Esophagus muscularis mucosa (tissue), 4 donors: ENCODE measurements at regions not wholly inside any gene's neighbourhood (a gene's known extent, or its start where the extent isn't known, plus 50 kb on each side); places are given as distances from the start of the nearest gene placed in this dataset.
"Not testable (repeated sequence)": the region's sequence is repeated elsewhere in the genome, so short reads cannot be mapped to it uniquely, and the experiment has no call there.

Source experiments
- DNase-seq: peaks from one replicate; pipeline ENCODE4 v3.0.0-alpha.2; 2017; ENCODE audit errors: extremely low spot score
- H3K27ac ChIP-seq, 4 donors: fragments of 200-600 bp; sonication (generic); replicated peaks in 1 of 4; 1 replicate in 3 of 4; 2 replicates in 1 of 4; pipeline ENCODE4 v1.5.1; 2016 to 2019; ENCODE audit warnings: mild to moderate bottlenecking in 1 of 4
- H3K27me3 ChIP-seq, 4 donors: fragments of 200-600 bp; sonication (generic); one replicate each; pipeline versions ENCODE4 v1.5.1 to v1.6.0; 2016 to 2019
- H3K36me3 ChIP-seq, 4 donors: fragments of 200-600 bp; sonication (generic); one replicate each; pipeline ENCODE4 v1.5.1; 2016 to 2019
- H3K4me1 ChIP-seq, 4 donors: fragments of 200-600 bp; sonication (generic); one replicate each; pipeline ENCODE4 v1.5.1; 2016 to 2019
- H3K4me3 ChIP-seq, 4 donors: fragments of 200-600 bp; sonication (generic); 1 replicate in 2 of 4; 2 replicates in 2 of 4; pipeline ENCODE4 v1.5.1; 2016 to 2019; ENCODE audit warnings: mild to moderate bottlenecking in 4 of 4, moderate library complexity in 1 of 4
- H3K9me3 ChIP-seq, 4 donors: fragments of 200-600 bp; sonication (generic); 1 replicate in 3 of 4; 2 replicates in 1 of 4; pipeline ENCODE4 v1.5.1; 2016 to 2019
- CTCF ChIP-seq, 3 experiments: fragments of 200-600 bp in 2 of 3; fragments of 450-650 bp in 1 of 3; sonication (generic) in 2 of 3; IDR thresholded peaks; one replicate each; pipeline ENCODE4 v1.5.1; 2017 to 2019; ENCODE audit warnings: antibody characterized with exemption in 3 of 3, mild to moderate bottlenecking in 2 of 3, moderate library complexity in 1 of 3
- EP300 ChIP-seq: sonication (generic); formaldehyde crosslinking; IDR thresholded peaks from one replicate; pipeline ENCODE4 v1.6.1; 2017; ENCODE audit warnings: antibody characterized with exemption
- POLR2A ChIP-seq: fragments of 450-650 bp; IDR thresholded peaks from one replicate; pipeline ENCODE4 v1.6.1; 2017; ENCODE audit warnings: antibody characterized with exemption, moderate library complexity, mild to moderate bottlenecking, low read depth
- POLR2AphosphoS5 ChIP-seq, 2 donors: sonication (generic); formaldehyde crosslinking; IDR thresholded peaks; one replicate each; pipeline ENCODE4 v1.6.1; 2017; ENCODE audit warnings: antibody characterized with exemption in 2 of 2
- WGBS: methylation state at CpG from one replicate; pipeline ENCODE4 v1.1.5; 2018; 5-methylcytosine and 5-hydroxymethylcytosine counted together
- intact Hi-C: fragments of 100-400 bp; cut with DNase I; formaldehyde crosslinking; loops from one replicate; pipeline ENCODE4 v1.15.1; 2023

- Histone ChIP-seq H3K36me3 (no peaks in the 10 kb centered on the region), H3K27ac (no peak overlapping the region), H3K4me1 (peaks cover 0 to 9% (median 0%) of the 10 kb centered on the region in 4 donors), H3K27me3 (peaks cover 0 to 50% (median 6%) of the 10 kb centered on the region in 4 donors), H3K4me3 (no peak overlapping the region), H3K9me3 (no peaks in the 10 kb centered on the region)
- TF ChIP-seq EP300 (no peak), CTCF (IDR thresholded peaks at IDR 0.05) (no peak), POLR2AphosphoS5 (IDR thresholded peaks at IDR 0.05) (no peak), POLR2A (no peak)
- 63% methylated on average over 19 of the region's 19 CpGs for WGBS
- DNase-seq = no peak
- intact Hi-C loops = no loop called here
Measured at GRCh38 chr1:47688461-47689296, 250.8 kb downstream of the FOXD2 start.

GRCh38 chr1:47689894-47690293 lies 252.1 kb downstream of the FOXD2 start:
- Histone ChIP-seq H3K36me3 (no peaks in the 10 kb centered on the region), H3K27me3 (peaks cover 0 to 62% (median 6%) of the 10 kb centered on the region in 4 donors), H3K9me3 (no peaks in the 10 kb centered on the region), H3K27ac (no peak overlapping the region), H3K4me3 (no peak overlapping the region), H3K4me1 (peaks cover 0 to 8% (median 0%) of the 10 kb centered on the region in 4 donors)
- intact Hi-C loops = no loop called here
- TF ChIP-seq CTCF (IDR thresholded peaks at IDR 0.05) = no peak
- TF ChIP-seq POLR2AphosphoS5 (IDR thresholded peaks at IDR 0.05) = no peak
- no peak for TF ChIP-seq EP300
- TF ChIP-seq POLR2A = no peak
- 85% methylated on average over 11 of the region's 11 CpGs for WGBS
- DNase-seq = no peak

- no peak for DNase-seq
- Histone ChIP-seq H3K9me3 (no peaks in the 10 kb centered on the region), H3K27ac (no peak overlapping the region), H3K4me1 (peaks cover 0 to 1% (median 0%) of the 10 kb centered on the region in 4 donors), H3K36me3 (no peaks in the 10 kb centered on the region), H3K4me3 (no peak overlapping the region), H3K27me3 (peaks cover 0 to 67% (median 6%) of the 10 kb centered on the region in 4 donors)
- TF ChIP-seq EP300 (no peak), POLR2AphosphoS5 (IDR thresholded peaks at IDR 0.05) (no peak), POLR2A (no peak), CTCF (IDR thresholded peaks at IDR 0.05) (no peak)
- intact Hi-C loops = no loop called here
- 81% methylated on average over 15 of the region's 15 CpGs for WGBS
Measured at GRCh38 chr1:47690341-47691250, 252.8 kb downstream of the FOXD2 start.

- H3K36me3 ChIP-seq, H3K4me1 ChIP-seq, intact Hi-C loops, H3K27ac ChIP-seq, H3K4me3 ChIP-seq, DNase-seq, H3K9me3 ChIP-seq: not testable (repeated sequence)
- H3K27me3 ChIP-seq = peaks cover 0 to 68% (median 6%) of the 10 kb centered on the region in 4 donors
- 95% methylated on average over 4 of the region's 4 CpGs for whole genome bisulfite sequencing
Measured at GRCh38 chr1:47691293-47691692, 253.4 kb downstream of the FOXD2 start.

GRCh38 chr1:47692196-47692595 lies 254.4 kb downstream of the FOXD2 start:
- TF ChIP-seq POLR2AphosphoS5 (IDR thresholded peaks at IDR 0.05) (no peak), POLR2A (no peak), EP300 (no peak), CTCF (IDR thresholded peaks at IDR 0.05) (no peak)
- Histone ChIP-seq H3K36me3 (no peaks in the 10 kb centered on the region), H3K4me1 (no peaks in the 10 kb centered on the region), H3K27me3 (peaks cover 0 to 74% (median 6%) of the 10 kb centered on the region in 4 donors), H3K9me3 (no peaks in the 10 kb centered on the region), H3K27ac (no peak overlapping the region), H3K4me3 (no peak overlapping the region)
- WGBS = 95% methylated on average over 7 of the region's 7 CpGs
- DNase-seq = no peak
- intact Hi-C loops = no loop called here
